HepG2 (cell line): ENCODE measurements at regions not wholly inside any gene's neighbourhood (a gene's known extent, or its start where the extent isn't known, plus 50 kb on each side); places are given as distances from the start of the nearest gene placed in this dataset.

Source experiments
- EP300 ChIP-seq, 3 experiments: sonication (generic) in 1 of 3; formaldehyde crosslinking in 1 of 3; IDR thresholded peaks; 2 replicates each; pipeline versions ENCODE4 v1.5.1 to v1.6.1; 2011 to 2020; ENCODE audit warnings: low read depth in 2 of 3, low read length in 2 of 3, borderline replicate concordance in 1 of 3, improper control_type of control experiment in 1 of 3, mild to moderate bottlenecking in 1 of 3, missing genetic modification reagents in 1 of 3, moderate library complexity in 1 of 3
- IRF2 ChIP-seq: IDR thresholded peaks from 2 replicates; pipeline ENCODE4 v1.6.1; 2018; ENCODE audit warnings: missing genetic modification reagents, missing compliant biosample characterization
- POLR2A ChIP-seq, 2 experiments: IDR thresholded peaks; 2 replicates each; pipeline ENCODE4 v1.6.1; 2011; ENCODE audit warnings: low read depth in 2 of 2, low read length in 2 of 2, mild to moderate bottlenecking in 1 of 2, moderate library complexity in 1 of 2; ENCODE audit not compliant: insufficient read depth in 1 of 2
- RAD21 ChIP-seq: fragments of 450-650 bp; formaldehyde crosslinking; IDR thresholded peaks from 2 replicates; pipeline ENCODE4 v1.5.0; 2020; ENCODE audit warnings: mild to moderate bottlenecking
- SPEN ChIP-seq: sonication (generic); formaldehyde crosslinking; IDR thresholded peaks from 2 replicates; pipeline ENCODE4 v1.5.1; 2020; ENCODE audit warnings: low read depth, mild to moderate bottlenecking, missing genetic modification reagents
- ZNF24 ChIP-seq: fragments of 450-650 bp; IDR thresholded peaks from 2 replicates; pipeline ENCODE4 v1.6.1; 2017; ENCODE audit warnings: antibody characterized with exemption, mild to moderate bottlenecking
- ZNF615 ChIP-seq: sonication (generic); formaldehyde crosslinking; IDR thresholded peaks from 2 replicates; pipeline ENCODE4 v1.5.0; 2020; ENCODE audit warnings: mild to moderate bottlenecking, missing genetic modification reagents, borderline replicate concordance

- TF ChIP-seq POLR2A (IDR thresholded peaks at IDR 0.05; ENCODE audit: insufficient read depth in 1 of 2, low read depth in 2 of 2, low read length in 2 of 2), result no peak
- TF ChIP-seq SPEN (CRISPR knock-in tag), result no peak
- TF ChIP-seq EP300 (IDR thresholded peaks at IDR 0.05; ENCODE audit: low read depth in 2 of 2, low read length in 2 of 2), result no peak
- no peak for TF ChIP-seq EP300 (CRISPR knock-in tag; IDR thresholded peaks at IDR 0.05; ENCODE audit: borderline replicate concordance)
- no peak for TF ChIP-seq RAD21 (CRISPR knock-in tag)
- TF ChIP-seq IRF2 (CRISPR knock-in tag), result no peak
- no peak for TF ChIP-seq ZNF24
- no peak for TF ChIP-seq ZNF615
These were observed 55.9 kb upstream of the SIAH1 start for GRCh38 chr16:48441106-48441505.
